HG02642 (cell line): ENCODE measurements at regions not wholly inside any gene's neighbourhood (a gene's known extent, or its start where the extent isn't known, plus 50 kb on each side); places are given as distances from the start of the nearest gene placed in this dataset.
"Not testable (repeated sequence)": the region's sequence is repeated elsewhere in the genome, so short reads cannot be mapped to it uniquely, and the experiment has no call there.

Experiments used
- ATAC-seq: cut with Tn5 transposase; IDR thresholded peaks from one replicate; pipeline ENCODE4 v1.9.1; 2021; ENCODE audit warnings: mild to moderate bottlenecking; ENCODE audit not compliant: unreplicated experiment, poor library complexity

- not testable (repeated sequence) for ATAC-seq
Observed at GRCh38 chr5:93682471-93683404, 58.7 kb downstream of the POU5F2 start.

- ATAC-seq = no peak
Observed at GRCh38 chr5:93681432-93681831, 60.0 kb downstream of the POU5F2 start.

GRCh38 chr5:93677359-93677891, 64.0 kb downstream of the POU5F2 start:
- no peak for ATAC-seq

- ATAC-seq = no peak
Observed at GRCh38 chr5:93676704-93677103, 64.7 kb downstream of the POU5F2 start.

GRCh38 chr5:93675460-93676450, 65.6 kb downstream of the POU5F2 start:
- ATAC-seq = peak; percentile 51

- peak; percentile 57 for ATAC-seq
Observed at GRCh38 chr5:93674866-93675459, 66.4 kb downstream of the POU5F2 start.

- no peak for ATAC-seq
Observed at GRCh38 chr5:93674138-93674537, 67.3 kb downstream of the POU5F2 start.

GRCh38 chr5:93673316-93673954, 68.0 kb downstream of the POU5F2 start:
- no peak for ATAC-seq

- no peak for ATAC-seq
Observed at GRCh38 chr5:93665648-93666047, 75.8 kb downstream of the POU5F2 start.

GRCh38 chr5:93660677-93661076, 77.7 kb downstream of the NR2F1 start:
- no peak for ATAC-seq

- ATAC-seq = no peak
Observed at GRCh38 chr5:93658044-93658443, 75.0 kb downstream of the NR2F1 start.

GRCh38 chr5:93654676-93655075, 71.7 kb downstream of the NR2F1 start:
- ATAC-seq = no peak

- ATAC-seq = no peak
Observed at GRCh38 chr5:93653716-93654115, 70.7 kb downstream of the NR2F1 start.

GRCh38 chr5:93649234-93649900, 66.3 kb downstream of the NR2F1 start:
- ATAC-seq = no peak

- no peak for ATAC-seq
Observed at GRCh38 chr5:93644760-93645159, 61.7 kb downstream of the NR2F1 start.
